HG02759 (cell line): ENCODE measurements at regions not wholly inside any gene's neighbourhood (a gene's known extent, or its start where the extent isn't known, plus 50 kb on each side); places are given as distances from the start of the nearest gene placed in this dataset.
"Not testable (repeated sequence)": the region's sequence is repeated elsewhere in the genome, so short reads cannot be mapped to it uniquely, and the experiment has no call there.

ENCODE experiments used
- ATAC-seq: cut with Tn5 transposase; IDR thresholded peaks from one replicate; pipeline ENCODE4 v1.9.1; 2021; ENCODE audit warnings: mild to moderate bottlenecking, moderate library complexity; ENCODE audit not compliant: unreplicated experiment

- no peak for ATAC-seq
Observed at GRCh38 chr7:118878336-118878735, 653.8 kb downstream of the ANKRD7 start.

- no peak for ATAC-seq
Observed at GRCh38 chr7:118898284-118898683, 673.8 kb downstream of the ANKRD7 start.

- ATAC-seq = no peak
Observed at GRCh38 chr7:118902600-118902999, 678.1 kb downstream of the ANKRD7 start.

GRCh38 chr7:118907911-118908527 lies 683.5 kb downstream of the ANKRD7 start:
- no peak for ATAC-seq

GRCh38 chr7:118916120-118916519 lies 691.6 kb downstream of the ANKRD7 start:
- not testable (repeated sequence) for ATAC-seq

- no peak for ATAC-seq
Observed at GRCh38 chr7:118918556-118918955, 694.1 kb downstream of the ANKRD7 start.

- ATAC-seq = no peak
Observed at GRCh38 chr7:118938845-118939244, 714.3 kb downstream of the ANKRD7 start.

GRCh38 chr7:118944271-118944670 lies 719.8 kb downstream of the ANKRD7 start:
- no peak for ATAC-seq

GRCh38 chr7:118945911-118946682 lies 721.6 kb downstream of the ANKRD7 start:
- ATAC-seq = no peak

GRCh38 chr7:118948508-118948907 lies 724.0 kb downstream of the ANKRD7 start:
- no peak for ATAC-seq

GRCh38 chr7:118949031-118949430 lies 724.5 kb downstream of the ANKRD7 start:
- ATAC-seq = no peak

GRCh38 chr7:118956285-118956684 lies 731.8 kb downstream of the ANKRD7 start:
- ATAC-seq = not testable (repeated sequence)

- no peak for ATAC-seq
Observed at GRCh38 chr7:118969370-118969769, 744.9 kb downstream of the ANKRD7 start.

- no peak for ATAC-seq
Observed at GRCh38 chr7:118971706-118972105, 747.2 kb downstream of the ANKRD7 start.

GRCh38 chr7:118974836-118975235 lies 750.3 kb downstream of the ANKRD7 start:
- no peak for ATAC-seq

GRCh38 chr7:118995350-118995749 lies 770.8 kb downstream of the ANKRD7 start:
- no peak for ATAC-seq

- no peak for ATAC-seq
Observed at GRCh38 chr7:119007236-119007635, 782.7 kb downstream of the ANKRD7 start.

GRCh38 chr7:119010635-119011034 lies 786.1 kb downstream of the ANKRD7 start:
- ATAC-seq = no peak

GRCh38 chr7:119026391-119026790 lies 801.9 kb downstream of the ANKRD7 start:
- ATAC-seq = no peak

GRCh38 chr7:119028736-119029135 lies 804.2 kb downstream of the ANKRD7 start:
- ATAC-seq = no peak

GRCh38 chr7:119032136-119032535 lies 807.6 kb downstream of the ANKRD7 start:
- not testable (repeated sequence) for ATAC-seq

GRCh38 chr7:119033641-119034040 lies 809.1 kb downstream of the ANKRD7 start:
- no peak for ATAC-seq
